SK-N-SH (cell line): ENCODE measurements at regions not wholly inside any gene's neighbourhood (a gene's known extent, or its start where the extent isn't known, plus 50 kb on each side); places are given as distances from the start of the nearest gene placed in this dataset.

ENCODE experiments used
- CTCF ChIA-PET: fragments of 300-600, 350-600 bp; formaldehyde crosslinking; extraction: SDS; loops from one replicate; lab custom pipeline; 2021; lab: Yijun Ruan, JAX
- POLR2A ChIA-PET: fragments of 350-600 bp; sonication (Branson Sonifier 250); formaldehyde crosslinking; extraction: SDS; loops from one replicate; lab custom pipeline; 2020; ENCODE audit warnings: antibody characterized with exemption, inconsistent platforms; lab: Yijun Ruan, JAX
- DNase-seq: peaks from one replicate; pipeline ENCODE4 v3.0.0; 2012
- H2AFZ ChIP-seq: fragments of 200-600 bp; sonication (generic); 2 replicates; pipeline ENCODE4 v1.8.1; 2016; ENCODE audit warnings: antibody characterized with exemption, mild to moderate bottlenecking, low read depth
- H3F3A ChIP-seq: fragments of 200-600 bp; sonication (generic); replicated peaks from 2 replicates; pipeline ENCODE3; 2016; ENCODE audit warnings: antibody characterized with exemption, mild to moderate bottlenecking; ENCODE audit not compliant: insufficient read depth
- H3K27ac ChIP-seq, 2 experiments: fragments of 200-500 bp in 1 of 2; fragments of 200-600 bp in 1 of 2; sonication (Bioruptor generic) in 1 of 2; sonication (generic), shearing (Covaris generic) in 1 of 2; 2 replicates each; pipeline versions ENCODE4 v1.5.1 to v1.6.1; 2014 to 2016; ENCODE audit warnings: low read depth in 2 of 2, inconsistent platforms in 1 of 2, low read length in 1 of 2, mild to moderate bottlenecking in 1 of 2, mixed read lengths in 1 of 2
- H3K27me3 ChIP-seq: fragments of 200-600 bp; sonication (generic), shearing (Covaris generic); 2 replicates; pipeline ENCODE4 v1.6.1; 2016; ENCODE audit warnings: mixed run types; ENCODE audit not compliant: insufficient read depth
- H3K36me3 ChIP-seq, 2 experiments: fragments of 200-500 bp in 1 of 2; fragments of 200-600 bp in 1 of 2; sonication (Bioruptor generic) in 1 of 2; sonication (generic) in 1 of 2; replicated peaks in 1 of 2; 2 replicates each; pipeline versions ENCODE3 to v1.5.1; 2014 to 2016; ENCODE audit warnings: low read length in 1 of 2, mild to moderate bottlenecking in 1 of 2; ENCODE audit not compliant: insufficient read depth in 2 of 2, control insufficient read depth in 1 of 2
- H3K4me1 ChIP-seq, 2 experiments: fragments of 200-500 bp in 1 of 2; fragments of 200-600 bp in 1 of 2; sonication (Bioruptor generic) in 1 of 2; sonication (generic), shearing (Covaris generic) in 1 of 2; 2 replicates each; pipeline versions ENCODE4 v1.5.1 to v1.6.1; 2014 to 2016; ENCODE audit warnings: low read depth in 1 of 2, low read length in 1 of 2, mixed run types in 1 of 2; ENCODE audit not compliant: insufficient read depth in 2 of 2, control insufficient read depth in 1 of 2
- H3K4me2 ChIP-seq: fragments of 200-600 bp; sonication (generic), shearing (Covaris generic); 2 replicates; pipeline ENCODE4 v1.6.1; 2017; ENCODE audit warnings: mixed run types
- H3K4me3 ChIP-seq, 2 experiments: fragments of 200-500 bp in 1 of 2; fragments of 200-600 bp in 1 of 2; sonication (Bioruptor generic) in 1 of 2; sonication (generic), shearing (Covaris generic) in 1 of 2; 2 replicates each; pipeline versions ENCODE4 v1.5.1 to v1.8.1; 2014 to 2016; ENCODE audit warnings: low read depth in 2 of 2, inconsistent platforms in 1 of 2, low read length in 1 of 2, mild to moderate bottlenecking in 1 of 2, mixed read lengths in 1 of 2, moderate library complexity in 1 of 2
- H3K79me2 ChIP-seq: fragments of 200-600 bp; sonication (generic); 2 replicates; pipeline ENCODE4 v1.8.1; 2017; ENCODE audit warnings: mild to moderate bottlenecking; ENCODE audit not compliant: insufficient read depth
- H3K9ac ChIP-seq: fragments of 200-600 bp; sonication (generic); 2 replicates; pipeline ENCODE4 v1.6.1; 2017; ENCODE audit warnings: mixed run types
- H3K9me2 ChIP-seq: fragments of 200-600 bp; sonication (generic); 2 replicates; pipeline ENCODE4 v1.6.1; 2017; ENCODE audit warnings: mixed run types
- H3K9me3 ChIP-seq: fragments of 200-600 bp; sonication (generic); 2 replicates; pipeline ENCODE4 v1.6.1; 2017; ENCODE audit warnings: mixed run types, mild to moderate bottlenecking, moderate library complexity
- H4K20me1 ChIP-seq: fragments of 200-600 bp; sonication (generic); 2 replicates; pipeline ENCODE4 v1.6.1; 2017; ENCODE audit warnings: mild to moderate bottlenecking, mixed run types; ENCODE audit not compliant: insufficient read depth
- GABPA ChIP-seq: IDR thresholded peaks from 2 replicates; pipeline ENCODE4 v1.4.0; 2012; ENCODE audit warnings: low read depth, mild to moderate bottlenecking
- GATA2 ChIP-seq: sonication (generic); formaldehyde crosslinking; IDR thresholded peaks from 2 replicates; pipeline ENCODE4 v1.5.0; 2020; ENCODE audit warnings: mild to moderate bottlenecking, missing genetic modification reagents
- JUND ChIP-seq: IDR thresholded peaks from 2 replicates; pipeline ENCODE4 v1.4.0; 2012
- MAX ChIP-seq: IDR thresholded peaks from 2 replicates; pipeline ENCODE4 v1.4.0; 2012; ENCODE audit warnings: low read depth
- MEF2A ChIP-seq: IDR thresholded peaks from 2 replicates; pipeline ENCODE4 v1.4.0; 2012; ENCODE audit warnings: low read depth, borderline replicate concordance
- NFIC ChIP-seq: IDR thresholded peaks from 2 replicates; pipeline ENCODE4 v1.4.0; 2012; ENCODE audit warnings: borderline replicate concordance
- NRF1 ChIP-seq: IDR thresholded peaks from 2 replicates; pipeline ENCODE4 v1.6.1; 2012; ENCODE audit warnings: low read depth, mild to moderate bottlenecking, low read length
- POLR2AphosphoS5 ChIP-seq: IDR thresholded peaks from 2 replicates; pipeline ENCODE4 v1.6.1; 2012; ENCODE audit warnings: low read depth, low read length
- RAD21 ChIP-seq: IDR thresholded peaks from 2 replicates; pipeline ENCODE4 v1.6.1; 2012; ENCODE audit warnings: mild to moderate bottlenecking, low read length
- RFX5 ChIP-seq: IDR thresholded peaks from 2 replicates; pipeline ENCODE4 v1.6.1; 2012; ENCODE audit warnings: mild to moderate bottlenecking, improper control_type of control experiment, low read length
- RXRA ChIP-seq: IDR thresholded peaks from 2 replicates; pipeline ENCODE4 v1.4.0; 2012; ENCODE audit warnings: low read depth, mild to moderate bottlenecking, borderline replicate concordance
- SIN3A ChIP-seq: IDR thresholded peaks from 2 replicates; pipeline ENCODE4 v1.6.1; 2012; ENCODE audit warnings: low read depth, mild to moderate bottlenecking, low read length, moderate library complexity, borderline replicate concordance
- SMC3 ChIP-seq: IDR thresholded peaks from 2 replicates; pipeline ENCODE4 v1.6.1; 2012; ENCODE audit warnings: low read depth, low read length, improper control_type of control experiment
- TAF1 ChIP-seq: IDR thresholded peaks from 2 replicates; pipeline ENCODE4 v1.6.1; 2012; ENCODE audit warnings: low read depth, mild to moderate bottlenecking, low read length, moderate library complexity, borderline replicate concordance
- TCF12 ChIP-seq: IDR thresholded peaks from 2 replicates; pipeline ENCODE4 v1.4.0; 2012
- ZBTB33 ChIP-seq: IDR thresholded peaks from 2 replicates; pipeline ENCODE4 v1.4.0; 2012; ENCODE audit warnings: low read depth, borderline replicate concordance
- WGBS: methylation state at CpG from one replicate; pipeline ENCODE4 v1.1.6; 2017; ENCODE audit warnings: low lambda C conversion rate; 5-methylcytosine and 5-hydroxymethylcytosine counted together
- TF ChIP-seq, protein P1 (sequence below): IDR thresholded peaks from 2 replicates; pipeline ENCODE4 v1.6.1; 2012; ENCODE audit warnings: mild to moderate bottlenecking, low read depth, low read length, moderate library complexity
- TF ChIP-seq, protein P2 (sequence below): fragments of 200-600 bp; sonication (generic); IDR thresholded peaks from 2 replicates; pipeline ENCODE4 v1.6.1; 2017; ENCODE audit warnings: antibody characterized with exemption, mild to moderate bottlenecking, moderate library complexity
- TF ChIP-seq, protein P3 (sequence below): IDR thresholded peaks from 2 replicates; pipeline ENCODE4 v1.4.0; 2012; ENCODE audit warnings: low read depth, borderline replicate concordance

DNA sequence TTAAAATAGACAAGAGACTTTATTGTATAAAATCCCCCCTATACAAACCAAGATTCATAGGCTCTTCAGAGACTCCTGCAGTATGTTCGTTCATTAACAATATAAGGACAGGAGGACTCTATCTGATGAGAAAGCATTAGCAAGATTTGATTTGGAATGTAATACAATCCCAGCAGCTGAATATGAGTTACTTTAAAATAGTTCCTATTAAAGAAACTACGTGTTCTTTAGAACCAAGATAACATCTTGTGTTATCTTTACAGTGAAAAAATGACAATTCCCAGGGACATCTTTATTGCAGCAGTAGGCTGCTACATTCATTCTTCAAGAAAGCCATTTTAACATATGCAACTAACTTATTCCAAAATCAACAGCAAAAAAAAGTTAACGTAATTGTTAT lies 1360.1 kb upstream of the GJE1 start:
- 21% methylated on average over 3 of the region's 3 CpGs for WGBS
- 0 out of 2 replicates have a peak overlapping the region, but pooled peaks have one; percentile 36 for H2AFZ ChIP-seq
- ChIA-PET POLR2A (no interaction called here), CTCF (no interaction called here)
- no peak overlapping the region for H3K4me2 ChIP-seq
- peaks cover 20% of the 10 kb centered on the region for H3K9me3 ChIP-seq
- H4K20me1 ChIP-seq = no peaks in the 10 kb centered on the region
- H3K9me2 ChIP-seq = 0 out of 2 replicates have a peak, but pooled peaks cover 4% of the 10 kb centered on the region
- H3K79me2 ChIP-seq = no peaks in the 10 kb centered on the region
- no peaks in the 10 kb centered on the region for H3K27me3 ChIP-seq
- DNase-seq = no peak
- H3K4me1 ChIP-seq = no peaks in the 10 kb centered on the region; a peak in 2 of 4 replicates
- H3K9ac ChIP-seq = no peak overlapping the region
- H3K4me3 ChIP-seq = no peak overlapping the region
- TF ChIP-seq, protein P1, sequence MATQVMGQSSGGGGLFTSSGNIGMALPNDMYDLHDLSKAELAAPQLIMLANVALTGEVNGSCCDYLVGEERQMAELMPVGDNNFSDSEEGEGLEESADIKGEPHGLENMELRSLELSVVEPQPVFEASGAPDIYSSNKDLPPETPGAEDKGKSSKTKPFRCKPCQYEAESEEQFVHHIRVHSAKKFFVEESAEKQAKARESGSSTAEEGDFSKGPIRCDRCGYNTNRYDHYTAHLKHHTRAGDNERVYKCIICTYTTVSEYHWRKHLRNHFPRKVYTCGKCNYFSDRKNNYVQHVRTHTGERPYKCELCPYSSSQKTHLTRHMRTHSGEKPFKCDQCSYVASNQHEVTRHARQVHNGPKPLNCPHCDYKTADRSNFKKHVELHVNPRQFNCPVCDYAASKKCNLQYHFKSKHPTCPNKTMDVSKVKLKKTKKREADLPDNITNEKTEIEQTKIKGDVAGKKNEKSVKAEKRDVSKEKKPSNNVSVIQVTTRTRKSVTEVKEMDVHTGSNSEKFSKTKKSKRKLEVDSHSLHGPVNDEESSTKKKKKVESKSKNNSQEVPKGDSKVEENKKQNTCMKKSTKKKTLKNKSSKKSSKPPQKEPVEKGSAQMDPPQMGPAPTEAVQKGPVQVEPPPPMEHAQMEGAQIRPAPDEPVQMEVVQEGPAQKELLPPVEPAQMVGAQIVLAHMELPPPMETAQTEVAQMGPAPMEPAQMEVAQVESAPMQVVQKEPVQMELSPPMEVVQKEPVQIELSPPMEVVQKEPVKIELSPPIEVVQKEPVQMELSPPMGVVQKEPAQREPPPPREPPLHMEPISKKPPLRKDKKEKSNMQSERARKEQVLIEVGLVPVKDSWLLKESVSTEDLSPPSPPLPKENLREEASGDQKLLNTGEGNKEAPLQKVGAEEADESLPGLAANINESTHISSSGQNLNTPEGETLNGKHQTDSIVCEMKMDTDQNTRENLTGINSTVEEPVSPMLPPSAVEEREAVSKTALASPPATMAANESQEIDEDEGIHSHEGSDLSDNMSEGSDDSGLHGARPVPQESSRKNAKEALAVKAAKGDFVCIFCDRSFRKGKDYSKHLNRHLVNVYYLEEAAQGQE = no peak
- TF ChIP-seq GATA2 (CRISPR knock-in tag) (no peak), RFX5 (no peak), TCF12 (no peak), SMC3 (no peak), SIN3A (no peak), NFIC (no peak), JUND (no peak), NRF1 (no peak), MEF2A (no peak), RXRA (no peak), POLR2AphosphoS5 (no peak), TAF1 (no peak), GABPA (no peak), RAD21 (no peak), MAX (no peak), ZBTB33 (no peak)
- TF ChIP-seq, protein P2, sequence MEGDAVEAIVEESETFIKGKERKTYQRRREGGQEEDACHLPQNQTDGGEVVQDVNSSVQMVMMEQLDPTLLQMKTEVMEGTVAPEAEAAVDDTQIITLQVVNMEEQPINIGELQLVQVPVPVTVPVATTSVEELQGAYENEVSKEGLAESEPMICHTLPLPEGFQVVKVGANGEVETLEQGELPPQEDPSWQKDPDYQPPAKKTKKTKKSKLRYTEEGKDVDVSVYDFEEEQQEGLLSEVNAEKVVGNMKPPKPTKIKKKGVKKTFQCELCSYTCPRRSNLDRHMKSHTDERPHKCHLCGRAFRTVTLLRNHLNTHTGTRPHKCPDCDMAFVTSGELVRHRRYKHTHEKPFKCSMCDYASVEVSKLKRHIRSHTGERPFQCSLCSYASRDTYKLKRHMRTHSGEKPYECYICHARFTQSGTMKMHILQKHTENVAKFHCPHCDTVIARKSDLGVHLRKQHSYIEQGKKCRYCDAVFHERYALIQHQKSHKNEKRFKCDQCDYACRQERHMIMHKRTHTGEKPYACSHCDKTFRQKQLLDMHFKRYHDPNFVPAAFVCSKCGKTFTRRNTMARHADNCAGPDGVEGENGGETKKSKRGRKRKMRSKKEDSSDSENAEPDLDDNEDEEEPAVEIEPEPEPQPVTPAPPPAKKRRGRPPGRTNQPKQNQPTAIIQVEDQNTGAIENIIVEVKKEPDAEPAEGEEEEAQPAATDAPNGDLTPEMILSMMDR = no peak
- TF ChIP-seq, protein P3, sequence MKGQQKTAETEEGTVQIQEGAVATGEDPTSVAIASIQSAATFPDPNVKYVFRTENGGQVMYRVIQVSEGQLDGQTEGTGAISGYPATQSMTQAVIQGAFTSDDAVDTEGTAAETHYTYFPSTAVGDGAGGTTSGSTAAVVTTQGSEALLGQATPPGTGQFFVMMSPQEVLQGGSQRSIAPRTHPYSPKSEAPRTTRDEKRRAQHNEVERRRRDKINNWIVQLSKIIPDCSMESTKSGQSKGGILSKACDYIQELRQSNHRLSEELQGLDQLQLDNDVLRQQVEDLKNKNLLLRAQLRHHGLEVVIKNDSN = no peak
- H3F3A ChIP-seq = peaks cover 18% of the 10 kb centered on the region
- peaks cover 0 to 7% of the 10 kb centered on the region in 2 experiments for H3K36me3 ChIP-seq
- no peak overlapping the region for H3K27ac ChIP-seq
